Mesendoderm (in vitro differentiated cells): ENCODE measurements at regions not wholly inside any gene's neighbourhood (a gene's known extent, or its start where the extent isn't known, plus 50 kb on each side); places are given as distances from the start of the nearest gene placed in this dataset.

Experiments
- DNase-seq: peaks from one replicate; pipeline ENCODE4 v3.0.0; 2013
- H2AK5ac ChIP-seq: 2 replicates; pipeline ENCODE4 v1.6.1; 2013; ENCODE audit warnings: low read length, inconsistent platforms
- H2BK120ac ChIP-seq: 2 replicates; pipeline ENCODE4 v1.6.1; 2013; ENCODE audit warnings: low read depth, mild to moderate bottlenecking, low read length, moderate library complexity, mixed read lengths
- H2BK15ac ChIP-seq: replicated peaks from 2 replicates; pipeline ENCODE4 v1.6.1; 2013; ENCODE audit warnings: low read depth, mild to moderate bottlenecking, moderate library complexity
- H2BK5ac ChIP-seq: 2 replicates; pipeline ENCODE4 v1.6.1; 2013; ENCODE audit warnings: low read length, inconsistent platforms
- H3K18ac ChIP-seq: 2 replicates; pipeline ENCODE4 v1.6.1; 2013; ENCODE audit warnings: mild to moderate bottlenecking, low read length, mixed read lengths
- H3K23ac ChIP-seq: one replicate; pipeline ENCODE4 v1.6.1; 2013; ENCODE audit warnings: low read length
- H3K27ac ChIP-seq: 2 replicates; pipeline ENCODE4 v1.5.1; 2013; ENCODE audit warnings: low read depth, mild to moderate bottlenecking, inconsistent platforms, low read length, moderate library complexity
- H3K27me3 ChIP-seq: 2 replicates; pipeline ENCODE4 v1.6.1; 2013; ENCODE audit warnings: low read length, control low read depth, mild to moderate bottlenecking, inconsistent platforms; ENCODE audit not compliant: insufficient read depth, poor library complexity
- H3K36me3 ChIP-seq: 2 replicates; pipeline ENCODE4 v1.6.1; 2013; ENCODE audit warnings: low read length, inconsistent platforms; ENCODE audit not compliant: control insufficient read depth, insufficient read depth
- H3K4ac ChIP-seq: one replicate; pipeline ENCODE4 v1.6.1; 2013; ENCODE audit warnings: low read depth, mild to moderate bottlenecking, low read length, moderate library complexity
- H3K4me1 ChIP-seq: 2 replicates; pipeline ENCODE4 v1.6.1; 2013; ENCODE audit warnings: low read depth, low read length, inconsistent platforms; ENCODE audit not compliant: control insufficient read depth
- H3K4me2 ChIP-seq: 2 replicates; pipeline ENCODE4 v1.6.1; 2013; ENCODE audit warnings: low read length
- H3K4me3 ChIP-seq: 2 replicates; pipeline ENCODE4 v1.5.1; 2013; ENCODE audit warnings: mild to moderate bottlenecking, low read length
- H3K56ac ChIP-seq: one replicate; pipeline ENCODE4 v1.6.1; 2013; ENCODE audit warnings: low read length
- H3K79me1 ChIP-seq: 2 replicates; pipeline ENCODE4 v1.6.1; 2013; ENCODE audit warnings: low read length, inconsistent platforms
- H3K79me2 ChIP-seq: 2 replicates; pipeline ENCODE4 v1.6.1; 2013; ENCODE audit warnings: mild to moderate bottlenecking, low read length; ENCODE audit not compliant: control insufficient read depth, insufficient read depth
- H3K9ac ChIP-seq: 2 replicates; pipeline ENCODE4 v1.6.1; 2013; ENCODE audit warnings: low read length, inconsistent platforms
- H4K5ac ChIP-seq: one replicate; pipeline ENCODE4 v1.6.1; 2013; ENCODE audit warnings: low read length
- H4K8ac ChIP-seq: one replicate; pipeline ENCODE4 v1.6.1; 2013; ENCODE audit warnings: low read depth, mild to moderate bottlenecking, control low read depth, low read length, moderate library complexity
- WGBS: extraction: QIAGEN DNeasy Blood & Tissue Kit; methylation state at CpG from one replicate; pipeline ENCODE4 v1.1.7; 2013; ENCODE audit warnings: low lambda C conversion rate, missing lambda C conversion rate; ENCODE audit not compliant: insufficient coverage; ENCODE audit errors: extremely low coverage; 5-methylcytosine and 5-hydroxymethylcytosine counted together

DNA sequence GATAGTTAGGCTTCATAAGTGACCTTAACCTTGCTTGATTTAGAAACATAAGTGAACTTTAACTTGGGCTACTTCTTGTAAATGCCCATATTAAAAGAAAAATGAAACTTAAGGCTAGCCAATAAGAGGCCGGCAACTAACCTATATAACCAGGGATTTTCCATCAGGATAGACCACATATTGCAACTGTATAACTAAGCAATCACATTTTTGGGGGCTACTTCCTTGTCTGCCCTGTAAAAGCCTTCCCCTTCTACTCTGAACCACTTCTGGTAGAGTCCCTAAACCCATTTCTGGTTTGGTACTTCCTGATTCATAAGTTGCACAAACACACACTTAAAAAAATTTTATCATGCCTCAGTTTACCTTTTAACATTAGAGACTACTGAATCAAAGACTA, 150.9 kb upstream of the UBE2E2 start:
- Histone ChIP-seq H4K8ac (no peak overlapping the region), H3K27me3 (no peaks in the 10 kb centered on the region)
- no CpG with 5 or more reads among the region's 1 CpG for WGBS

DNA sequence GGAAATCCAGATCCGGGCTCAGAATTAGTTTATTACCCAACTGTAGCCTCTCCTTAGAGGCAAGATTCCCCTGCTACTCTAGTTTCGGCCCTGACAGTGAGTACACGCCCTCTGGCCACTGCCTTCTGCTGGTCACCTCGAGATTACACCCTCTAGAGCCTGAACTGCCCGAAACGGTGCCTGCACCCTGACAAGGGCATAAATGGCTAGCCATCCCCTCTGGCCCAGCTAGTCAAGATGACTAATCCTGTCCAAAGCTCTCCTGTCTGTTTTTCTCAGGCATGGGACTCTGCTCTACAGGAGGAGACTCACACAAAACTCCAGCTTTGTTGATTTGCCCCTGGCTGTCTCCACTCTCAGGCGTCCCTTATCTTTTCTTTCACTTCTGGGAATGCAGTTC, 150.5 kb upstream of the UBE2E2 start:
- Histone ChIP-seq H3K27me3 (no peaks in the 10 kb centered on the region), H3K4me3 (no peak overlapping the region), H3K56ac (no peak overlapping the region), H3K79me1 (no peaks in the 10 kb centered on the region), H3K18ac (no peak overlapping the region), H2BK5ac (no peak overlapping the region), H3K4me1 (no peaks in the 10 kb centered on the region), H4K5ac (no peak overlapping the region), H4K8ac (no peak overlapping the region), H3K9ac (no peak overlapping the region), H3K36me3 (no peaks in the 10 kb centered on the region), H3K79me2 (no peaks in the 10 kb centered on the region), H3K4me2 (no peak overlapping the region), H2BK120ac (no peak overlapping the region), H2AK5ac (no peak overlapping the region), H2BK15ac (no peak overlapping the region), H3K23ac (no peak overlapping the region), H3K27ac (no peak overlapping the region), H3K4ac (no peak overlapping the region)
- peak; percentile 57 for DNase-seq
- no CpG with 5 or more reads among the region's 7 CpGs for WGBS

More for the DNA sequence above, 150.9 kb upstream of the UBE2E2 start:
- Histone ChIP-seq H3K9ac (no peak overlapping the region), H3K56ac (no peak overlapping the region), H3K27ac (no peak overlapping the region), H2BK5ac (no peak overlapping the region), H3K23ac (no peak overlapping the region), H3K4ac (no peak overlapping the region), H2AK5ac (no peak overlapping the region), H3K79me2 (no peaks in the 10 kb centered on the region), H3K4me1 (no peaks in the 10 kb centered on the region), H3K4me3 (no peak overlapping the region), H3K36me3 (no peaks in the 10 kb centered on the region), H2BK15ac (no peak overlapping the region), H3K4me2 (no peak overlapping the region), H4K5ac (no peak overlapping the region), H3K18ac (no peak overlapping the region), H2BK120ac (no peak overlapping the region), H3K79me1 (no peaks in the 10 kb centered on the region)
- no peak for DNase-seq

DNA sequence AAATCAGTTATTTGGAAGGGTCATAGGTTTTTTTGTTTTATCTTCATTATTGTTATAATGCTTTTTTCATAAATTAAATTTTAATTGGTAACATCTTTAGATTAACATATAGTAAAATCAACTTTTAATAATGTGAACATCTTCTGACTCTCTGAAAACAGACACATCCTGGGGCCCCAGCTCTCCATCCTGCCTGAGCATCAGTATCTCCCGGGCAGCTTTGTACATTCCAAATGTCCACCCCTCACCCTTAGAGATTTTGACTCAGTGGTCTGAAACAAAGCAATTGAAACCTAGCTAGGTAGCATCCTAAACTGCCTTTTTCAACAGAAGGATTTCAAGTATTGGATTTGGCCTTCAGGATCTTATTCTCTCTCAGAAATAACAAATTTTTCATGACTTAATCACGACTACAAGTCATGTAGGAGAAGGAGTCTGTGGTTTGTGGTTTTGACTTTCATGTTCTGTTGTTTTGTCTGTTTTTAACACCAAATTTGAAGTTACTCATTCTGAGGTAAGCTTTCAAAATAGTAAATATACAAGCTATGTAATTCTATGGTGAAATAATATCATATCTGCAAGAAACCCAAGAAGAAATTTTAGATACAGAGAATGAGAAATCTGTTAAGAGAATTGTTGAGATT, 147.3 kb upstream of the UBE2E2 start:
- Histone ChIP-seq H3K27me3 (no peaks in the 10 kb centered on the region), H4K5ac (no peak overlapping the region), H3K36me3 (no peaks in the 10 kb centered on the region), H3K4ac (no peak overlapping the region), H3K18ac (no peak overlapping the region), H4K8ac (no peak overlapping the region), H3K79me1 (no peaks in the 10 kb centered on the region), H3K79me2 (no peaks in the 10 kb centered on the region), H2BK15ac (no peak overlapping the region), H3K4me2 (no peak overlapping the region), H3K4me3 (no peak overlapping the region), H3K23ac (no peak overlapping the region), H2AK5ac (no peak overlapping the region), H2BK120ac (no peak overlapping the region), H3K9ac (no peak overlapping the region), H3K4me1 (no peaks in the 10 kb centered on the region), H3K27ac (no peak overlapping the region), H2BK5ac (no peak overlapping the region), H3K56ac (no peak overlapping the region)
- no CpG with 5 or more reads among the region's 2 CpGs for WGBS
- no peak for DNase-seq

DNA sequence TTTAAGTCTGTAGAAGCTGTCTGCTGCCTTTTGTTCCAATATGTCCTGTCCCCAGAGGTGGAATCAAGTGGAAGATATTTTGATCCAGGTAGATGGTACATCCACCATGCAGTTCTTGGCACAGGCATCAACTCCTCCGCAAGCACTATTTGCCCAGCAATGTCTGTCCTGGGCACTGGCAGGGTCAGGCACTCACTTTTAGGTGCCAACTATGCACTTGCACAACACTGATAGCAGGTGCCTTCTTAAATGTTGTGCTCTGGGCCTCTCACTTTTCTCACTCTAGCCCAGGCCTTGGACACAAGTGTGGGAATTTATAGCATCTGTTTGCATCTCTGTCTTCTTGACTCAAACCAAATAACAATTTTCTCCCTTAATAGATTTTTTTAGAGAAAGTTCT, 140.5 kb upstream of the UBE2E2 start:
- no peak overlapping the region for H2BK15ac ChIP-seq
- no peak overlapping the region for H3K27ac ChIP-seq
- H3K18ac ChIP-seq, result no peak overlapping the region
- H2AK5ac ChIP-seq, result no peak overlapping the region
- H3K27me3 ChIP-seq, result no peaks in the 10 kb centered on the region
- H4K8ac ChIP-seq, result no peak overlapping the region
- H3K79me1 ChIP-seq, result no peaks in the 10 kb centered on the region
- H2BK120ac ChIP-seq, result no peak overlapping the region
- no peak overlapping the region for H3K56ac ChIP-seq
- no CpG with 5 or more reads among the region's 1 CpG for WGBS
- no peak overlapping the region for H3K9ac ChIP-seq
- no peak overlapping the region for H3K23ac ChIP-seq
- no peak for DNase-seq
- H4K5ac ChIP-seq, result no peak overlapping the region
- no peak overlapping the region for H2BK5ac ChIP-seq
- no peaks in the 10 kb centered on the region for H3K79me2 ChIP-seq
- H3K4me2 ChIP-seq, result no peak overlapping the region
- H3K4ac ChIP-seq, result no peak overlapping the region
- no peaks in the 10 kb centered on the region for H3K4me1 ChIP-seq
- H3K4me3 ChIP-seq, result no peak overlapping the region
- no peaks in the 10 kb centered on the region for H3K36me3 ChIP-seq

DNA sequence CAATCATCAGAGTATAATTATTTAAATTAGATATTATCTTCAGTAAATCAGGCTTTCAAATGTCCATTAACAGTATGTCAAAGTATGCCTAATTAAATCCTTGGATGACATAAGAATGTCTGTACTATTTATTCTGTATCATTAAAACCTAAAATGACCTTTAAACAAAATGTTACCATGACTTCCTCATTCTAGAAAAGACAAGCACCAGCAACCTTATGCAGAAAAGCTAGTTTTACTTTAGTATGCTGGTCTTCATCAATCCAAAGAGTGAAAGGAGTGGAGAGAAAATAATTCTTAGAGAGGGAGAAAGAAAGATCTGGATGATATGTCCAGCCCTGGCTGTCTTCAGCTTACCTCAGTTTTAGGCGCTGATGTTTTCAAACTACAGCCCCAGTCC, 140.1 kb upstream of the UBE2E2 start:
- DNase-seq, result no peak
- no CpG with 5 or more reads among the region's 1 CpG for WGBS
- Histone ChIP-seq H3K36me3 (no peaks in the 10 kb centered on the region), H2BK5ac (no peak overlapping the region), H3K4me2 (no peak overlapping the region), H4K8ac (no peak overlapping the region), H3K56ac (no peak overlapping the region), H3K4me3 (no peak overlapping the region), H3K23ac (no peak overlapping the region), H3K27ac (no peak overlapping the region), H3K27me3 (no peaks in the 10 kb centered on the region), H3K4me1 (no peaks in the 10 kb centered on the region), H3K9ac (no peak overlapping the region), H4K5ac (no peak overlapping the region), H3K18ac (no peak overlapping the region), H2BK15ac (no peak overlapping the region), H2BK120ac (no peak overlapping the region), H3K79me2 (no peaks in the 10 kb centered on the region), H2AK5ac (no peak overlapping the region), H3K79me1 (no peaks in the 10 kb centered on the region), H3K4ac (no peak overlapping the region)

DNA sequence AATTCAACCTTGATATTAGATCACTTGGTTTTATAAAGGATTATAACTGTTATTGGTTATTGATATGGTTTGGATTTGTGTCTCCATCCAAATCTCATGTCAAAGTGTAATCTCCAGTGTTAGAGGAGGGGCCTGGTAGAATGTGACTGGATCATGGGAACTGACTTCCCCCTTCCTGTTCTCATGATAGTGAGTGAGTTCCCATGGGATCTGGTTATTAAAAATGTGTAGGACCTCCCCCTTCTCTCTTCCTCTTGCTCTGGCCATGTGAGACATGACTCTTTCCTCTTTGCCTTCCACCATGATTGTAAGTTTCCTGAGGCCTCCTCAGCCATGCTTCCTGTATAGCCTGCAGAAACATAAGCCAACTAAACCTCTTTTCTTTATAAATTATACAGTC, 136.0 kb upstream of the UBE2E2 start:
- Histone ChIP-seq H4K5ac (no peak overlapping the region), H3K4me1 (peaks cover 2% of the 10 kb centered on the region), H3K4ac (no peak overlapping the region), H2AK5ac (no peak overlapping the region), H3K4me3 (no peak overlapping the region), H3K4me2 (no peak overlapping the region), H4K8ac (no peak overlapping the region), H3K9ac (no peak overlapping the region), H3K36me3 (no peaks in the 10 kb centered on the region), H2BK120ac (no peak overlapping the region), H3K79me1 (no peaks in the 10 kb centered on the region), H3K23ac (no peak overlapping the region), H3K27me3 (no peaks in the 10 kb centered on the region), H3K18ac (no peak overlapping the region), H3K56ac (no peak overlapping the region), H3K79me2 (no peaks in the 10 kb centered on the region), H2BK5ac (no peak overlapping the region), H2BK15ac (no peak overlapping the region), H3K27ac (no peak overlapping the region)
- no peak for DNase-seq
